H9 (cell line): ENCODE measurements at regions not wholly inside any gene's neighbourhood (a gene's known extent, or its start where the extent isn't known, plus 50 kb on each side); places are given as distances from the start of the nearest gene placed in this dataset.

Experiments
- DNase-seq: peaks from one replicate; pipeline ENCODE4 v3.0.0-alpha.2; 2017
- H2AFZ ChIP-seq: one replicate; pipeline ENCODE4 v1.6.1; 2013; ENCODE audit warnings: mild to moderate bottlenecking, low read length, control low read depth, moderate library complexity
- H2AK5ac ChIP-seq: 2 replicates; pipeline ENCODE4 v1.6.1; 2013; ENCODE audit warnings: low read length, control low read depth, mixed read lengths; ENCODE audit not compliant: insufficient read length
- H2BK120ac ChIP-seq: one replicate; pipeline ENCODE4 v1.6.1; 2013; ENCODE audit warnings: low read depth, mild to moderate bottlenecking, low read length, control low read depth, inconsistent platforms; ENCODE audit not compliant: poor library complexity, severe bottlenecking
- H2BK12ac ChIP-seq: 2 replicates; pipeline ENCODE4 v1.6.1; 2013; ENCODE audit warnings: low read length, control low read depth, mixed read lengths, low read depth; ENCODE audit not compliant: insufficient read length
- H2BK15ac ChIP-seq: 2 replicates; pipeline ENCODE4 v1.6.1; 2013; ENCODE audit warnings: low read depth, low read length, control low read depth
- H2BK20ac ChIP-seq: one replicate; pipeline ENCODE4 v1.6.1; 2013; ENCODE audit warnings: low read depth, mild to moderate bottlenecking, low read length, control low read depth, inconsistent platforms; ENCODE audit not compliant: poor library complexity, severe bottlenecking
- H2BK5ac ChIP-seq: 2 replicates; pipeline ENCODE4 v1.6.1; 2013; ENCODE audit warnings: low read length, control low read depth, mixed read lengths; ENCODE audit not compliant: insufficient read length
- H3K14ac ChIP-seq: 2 replicates; pipeline ENCODE4 v1.6.1; 2013; ENCODE audit warnings: low read length, control low read depth; ENCODE audit not compliant: insufficient read depth
- H3K18ac ChIP-seq: 2 replicates; pipeline ENCODE4 v1.6.1; 2013; ENCODE audit warnings: low read depth, mild to moderate bottlenecking, mixed read lengths, low read length, control low read depth; ENCODE audit not compliant: insufficient read length
- H3K23ac ChIP-seq: 2 replicates; pipeline ENCODE4 v1.6.1; 2013; ENCODE audit warnings: low read length, control low read depth, mixed read lengths, low read depth; ENCODE audit not compliant: insufficient read length
- H3K23me2 ChIP-seq: 2 replicates; pipeline ENCODE4 v1.6.1; 2013; ENCODE audit warnings: low read depth, mild to moderate bottlenecking, mixed read lengths, low read length, control low read depth; ENCODE audit not compliant: insufficient read length, poor library complexity, severe bottlenecking
- H3K27ac ChIP-seq: 2 replicates; pipeline ENCODE4 v1.5.1; 2013; ENCODE audit warnings: low read length, control low read depth, mixed read lengths, low read depth; ENCODE audit not compliant: insufficient read length
- H3K27me3 ChIP-seq: 2 replicates; pipeline ENCODE4 v1.6.1; 2013; ENCODE audit warnings: low read length, control low read depth, inconsistent platforms; ENCODE audit not compliant: insufficient read depth
- H3K4ac ChIP-seq: 2 replicates; pipeline ENCODE4 v1.6.1; 2013; ENCODE audit warnings: low read depth, mild to moderate bottlenecking, control low read depth, inconsistent platforms, low read length, moderate library complexity
- H3K4me1 ChIP-seq: 2 replicates; pipeline ENCODE4 v1.6.1; 2013; ENCODE audit warnings: low read length, control low read depth, inconsistent platforms; ENCODE audit not compliant: insufficient read depth
- H3K4me2 ChIP-seq: 2 replicates; pipeline ENCODE4 v1.6.1; 2013; ENCODE audit warnings: low read length, control low read depth, mixed read lengths; ENCODE audit not compliant: insufficient read length, insufficient read depth
- H3K56ac ChIP-seq: 2 replicates; pipeline ENCODE4 v1.6.1; 2013; ENCODE audit warnings: low read depth, mild to moderate bottlenecking, mixed read lengths, low read length, control low read depth; ENCODE audit not compliant: insufficient read length
- H3K79me1 ChIP-seq: 2 replicates; pipeline ENCODE4 v1.6.1; 2013; ENCODE audit warnings: low read depth, mild to moderate bottlenecking, moderate library complexity, low read length, control low read depth, inconsistent platforms; ENCODE audit not compliant: insufficient read depth, poor library complexity, severe bottlenecking
- H3K79me2 ChIP-seq: 2 replicates; pipeline ENCODE4 v1.6.1; 2013; ENCODE audit warnings: low read length, control low read depth, inconsistent platforms; ENCODE audit not compliant: insufficient read depth
- H3K9ac ChIP-seq: 2 replicates; pipeline ENCODE4 v1.6.1; 2013; ENCODE audit warnings: low read length, control low read depth, mixed read lengths; ENCODE audit not compliant: insufficient read length; ENCODE audit errors: extremely low read depth
- H3K9me3 ChIP-seq: one replicate; pipeline ENCODE4 v1.6.1; 2013; ENCODE audit warnings: low read depth, low read length, inconsistent platforms; ENCODE audit not compliant: control insufficient read depth
- H3T11ph ChIP-seq: one replicate; pipeline ENCODE4 v1.6.1; 2013; ENCODE audit warnings: mild to moderate bottlenecking, low read length, control low read depth, inconsistent platforms
- H4K20me1 ChIP-seq: one replicate; pipeline ENCODE4 v1.6.1; 2013; ENCODE audit not compliant: control insufficient read depth, insufficient read length, insufficient read depth
- H4K5ac ChIP-seq: 2 replicates; pipeline ENCODE4 v1.6.1; 2013; ENCODE audit warnings: low read depth, mild to moderate bottlenecking, mixed read lengths, low read length, control low read depth; ENCODE audit not compliant: insufficient read length
- H4K8ac ChIP-seq: replicated peaks from 2 replicates; pipeline ENCODE4 v1.6.1; 2013; ENCODE audit warnings: low read length, control low read depth, mixed read lengths, low read depth; ENCODE audit not compliant: insufficient read length
- H4K91ac ChIP-seq: 2 replicates; pipeline ENCODE4 v1.6.1; 2013; ENCODE audit warnings: low read depth, mild to moderate bottlenecking, moderate library complexity, mixed read lengths, low read length, control low read depth; ENCODE audit not compliant: insufficient read length
- H3K27ac Mint-ChIP-seq, 3 experiments: 2 replicates in 2 of 3; 3 replicates in 1 of 3; pipeline ENCODE4 v1.8.0; 2020 to 2021; ENCODE audit warnings: mixed read lengths in 3 of 3, mild to moderate bottlenecking in 1 of 3, moderate library complexity in 1 of 3
- H3K27me3 Mint-ChIP-seq: 2 replicates; pipeline ENCODE4 v1.8.0; 2021; ENCODE audit warnings: low read depth, mild to moderate bottlenecking, moderate library complexity, mixed read lengths
- H3K36me3 Mint-ChIP-seq, 3 experiments: 2 replicates in 2 of 3; 3 replicates in 1 of 3; pipeline ENCODE4 v1.8.0; 2020 to 2021; ENCODE audit warnings: low read depth in 3 of 3, mixed read lengths in 3 of 3; ENCODE audit not compliant: insufficient read depth in 1 of 3
- H3K4me1 Mint-ChIP-seq, 2 experiments: 2 replicates each; pipeline ENCODE4 v1.8.0; 2020; ENCODE audit warnings: mixed read lengths in 2 of 2
- H3K4me3 Mint-ChIP-seq, 2 experiments: 2 replicates in 1 of 2; 3 replicates in 1 of 2; pipeline ENCODE4 v1.8.0; 2020 to 2021; ENCODE audit warnings: mild to moderate bottlenecking in 2 of 2, mixed read lengths in 2 of 2, moderate library complexity in 1 of 2
- H3K9me3 Mint-ChIP-seq, 2 experiments: 2 replicates in 1 of 2; 3 replicates in 1 of 2; pipeline ENCODE4 v1.8.0; 2020; ENCODE audit warnings: mild to moderate bottlenecking in 2 of 2, mixed read lengths in 2 of 2, moderate library complexity in 1 of 2
- WGBS: extraction: QIAGEN DNeasy Blood & Tissue Kit; methylation state at CpG from one replicate; pipeline ENCODE4 v1.1.7; 2013; ENCODE audit warnings: missing lambda C conversion rate, low lambda C conversion rate, mixed read lengths; ENCODE audit not compliant: insufficient read length; ENCODE audit errors: extremely low coverage; 5-methylcytosine and 5-hydroxymethylcytosine counted together
- TF ChIP-seq, protein P1 (sequence below): fragments of 200-600 bp; sonication (generic); conservative IDR thresholded peaks from 3 replicates; pipeline ENCODE4 v1.8.0; 2021; ENCODE audit warnings: antibody characterized with exemption, mild to moderate bottlenecking

GRCh38 chr10:3552281-3552680 is 232.7 kb downstream of the KLF6 start:
- Histone ChIP-seq H3K4me1 (no peaks in the 10 kb centered on the region), H3K9ac (no peak overlapping the region), H4K8ac (no peak overlapping the region), H2BK12ac (no peak overlapping the region), H3K9me3 (no peaks in the 10 kb centered on the region), H2BK5ac (no peak overlapping the region), H2BK20ac (no peak overlapping the region), H3K14ac (no peak overlapping the region), H3K79me1 (no peaks in the 10 kb centered on the region), H2AFZ (no peak overlapping the region), H4K20me1 (no peaks in the 10 kb centered on the region), H3K18ac (no peak overlapping the region), H2BK15ac (no peak overlapping the region), H2BK120ac (no peak overlapping the region), H4K91ac (no peak overlapping the region), H2AK5ac (no peak overlapping the region), H3K56ac (no peak overlapping the region), H4K5ac (no peak overlapping the region), H3K4ac (no peak overlapping the region), H3K27me3 (no peaks in the 10 kb centered on the region), H3K79me2 (no peaks in the 10 kb centered on the region), H3T11ph (no peak overlapping the region), H3K23me2 (no peaks in the 10 kb centered on the region), H3K23ac (no peak overlapping the region), H3K4me2 (no peak overlapping the region), H3K27ac (no peak overlapping the region)
- no CpG with 5 or more reads among the region's 9 CpGs for WGBS
- peaks cover 3 to 7% of the 10 kb centered on the region in 2 experiments; a peak in 2 of 5 replicates for H3K9me3 Mint-ChIP-seq
- peaks cover 5% of the 10 kb centered on the region for H3K27me3 Mint-ChIP-seq
- no peaks in the 10 kb centered on the region; a peak in 1 of 7 replicates for H3K36me3 Mint-ChIP-seq
- no peak overlapping the region for H3K4me3 Mint-ChIP-seq
- no peak for DNase-seq
- H3K4me1 Mint-ChIP-seq, result peaks cover 2 to 7% of the 10 kb centered on the region in 2 experiments; a peak in 2 of 4 replicates
- TF ChIP-seq, protein P1, sequence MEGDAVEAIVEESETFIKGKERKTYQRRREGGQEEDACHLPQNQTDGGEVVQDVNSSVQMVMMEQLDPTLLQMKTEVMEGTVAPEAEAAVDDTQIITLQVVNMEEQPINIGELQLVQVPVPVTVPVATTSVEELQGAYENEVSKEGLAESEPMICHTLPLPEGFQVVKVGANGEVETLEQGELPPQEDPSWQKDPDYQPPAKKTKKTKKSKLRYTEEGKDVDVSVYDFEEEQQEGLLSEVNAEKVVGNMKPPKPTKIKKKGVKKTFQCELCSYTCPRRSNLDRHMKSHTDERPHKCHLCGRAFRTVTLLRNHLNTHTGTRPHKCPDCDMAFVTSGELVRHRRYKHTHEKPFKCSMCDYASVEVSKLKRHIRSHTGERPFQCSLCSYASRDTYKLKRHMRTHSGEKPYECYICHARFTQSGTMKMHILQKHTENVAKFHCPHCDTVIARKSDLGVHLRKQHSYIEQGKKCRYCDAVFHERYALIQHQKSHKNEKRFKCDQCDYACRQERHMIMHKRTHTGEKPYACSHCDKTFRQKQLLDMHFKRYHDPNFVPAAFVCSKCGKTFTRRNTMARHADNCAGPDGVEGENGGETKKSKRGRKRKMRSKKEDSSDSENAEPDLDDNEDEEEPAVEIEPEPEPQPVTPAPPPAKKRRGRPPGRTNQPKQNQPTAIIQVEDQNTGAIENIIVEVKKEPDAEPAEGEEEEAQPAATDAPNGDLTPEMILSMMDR, result no peak
- H3K27ac Mint-ChIP-seq, result no peak overlapping the region
